ENCODE measurements at regions not wholly inside any gene's neighbourhood (a gene's known extent, or its start where the extent isn't known, plus 50 kb on each side); places are given as distances from the start of the nearest gene placed in this dataset.

GRCh38 chr12:107845980-107846659, 71.6 kb downstream of the ASCL4 start:
- no peak overlapping the region for H3K4me3 ChIP-seq
- H3K9me3 ChIP-seq (ENCODE audit: low read depth): no peaks in the 10 kb centered on the region
- no peak for TF ChIP-seq EZH2phosphoT487 (IDR thresholded peaks at IDR 0.05; ENCODE audit: insufficient read depth, low read depth)
- TF ChIP-seq EZH2 (IDR thresholded peaks at IDR 0.05; ENCODE audit: insufficient read depth, poor library complexity, severe bottlenecking): no peak
- no peaks in the 10 kb centered on the region for H3K36me3 ChIP-seq (ENCODE audit: low read depth)
- no peaks in the 10 kb centered on the region for H4K20me1 ChIP-seq (ENCODE audit: insufficient read depth)
- H3F3A ChIP-seq (ENCODE audit: insufficient read depth): peaks cover 4% of the 10 kb centered on the region; the same call in 1 of the 2 replicates
- H3K9me2 ChIP-seq (ENCODE audit: insufficient read depth): no peaks in the 10 kb centered on the region
- DNase-seq: peak; percentile 34
- H3K79me2 ChIP-seq (ENCODE audit: insufficient read depth): no peaks in the 10 kb centered on the region
- in situ Hi-C loops (cut with MboI): no loop called here
- no peak overlapping the region for H3K9ac ChIP-seq
- no peak overlapping the region for H3K4me2 ChIP-seq (ENCODE audit: unreplicated experiment)
- no peaks in the 10 kb centered on the region for H3K4me1 ChIP-seq (ENCODE audit: insufficient read depth)
- H3K27me3 ChIP-seq (replicated peaks; ENCODE audit: insufficient read depth): peaks cover 33% of the 10 kb centered on the region
- WGBS, 2 experiments (ENCODE audit: low coverage in 1 of 2, low lambda C conversion rate in 2 of 2, missing lambda C conversion rate in 2 of 2): 49 to 52% methylated on average over 17 of the region's 17 CpGs
- H2AFZ ChIP-seq: no peak overlapping the region
- no peak overlapping the region for H3K27ac ChIP-seq

GRCh38 chr12:107847430-107847829, 72.9 kb downstream of the ASCL4 start:
- Histone ChIP-seq H3K27ac (no peak overlapping the region), H3K4me1 (ENCODE audit: insufficient read depth) (no peaks in the 10 kb centered on the region), H3K9me2 (ENCODE audit: insufficient read depth) (no peaks in the 10 kb centered on the region), H2AFZ (no peak overlapping the region), H3K9ac (no peak overlapping the region), H3F3A (ENCODE audit: insufficient read depth) (peaks cover 4% of the 10 kb centered on the region; the same call in 1 of the 2 replicates), H3K4me3 (no peak overlapping the region), H3K4me2 (ENCODE audit: unreplicated experiment) (no peak overlapping the region), H3K9me3 (ENCODE audit: low read depth) (no peaks in the 10 kb centered on the region), H4K20me1 (ENCODE audit: insufficient read depth) (no peaks in the 10 kb centered on the region), H3K36me3 (ENCODE audit: low read depth) (no peaks in the 10 kb centered on the region), H3K79me2 (ENCODE audit: insufficient read depth) (no peaks in the 10 kb centered on the region), H3K27me3 (replicated peaks; ENCODE audit: insufficient read depth) (peaks cover 33% of the 10 kb centered on the region)
- TF ChIP-seq EZH2phosphoT487 (IDR thresholded peaks at IDR 0.05; ENCODE audit: insufficient read depth, low read depth): no peak
- TF ChIP-seq EZH2 (IDR thresholded peaks at IDR 0.05; ENCODE audit: insufficient read depth, poor library complexity, severe bottlenecking): no peak
- in situ Hi-C loops (cut with MboI): no loop called here
- peak; percentile 15 for DNase-seq
- WGBS, 2 experiments (ENCODE audit: low coverage in 1 of 2, low lambda C conversion rate in 2 of 2, missing lambda C conversion rate in 2 of 2): 75 to 85% methylated on average over 1 of the region's 1 CpG

- H3K27ac ChIP-seq: no peak overlapping the region
- H3K36me3 ChIP-seq (ENCODE audit: low read depth): no peaks in the 10 kb centered on the region
- H3K9ac ChIP-seq: no peak overlapping the region
- H3K4me3 ChIP-seq: no peak overlapping the region
- no peak for TF ChIP-seq EZH2 (IDR thresholded peaks at IDR 0.05; ENCODE audit: insufficient read depth, poor library complexity, severe bottlenecking)
- H3K27me3 ChIP-seq (replicated peaks; ENCODE audit: insufficient read depth): peaks cover 29% of the 10 kb centered on the region
- WGBS, 2 experiments (ENCODE audit: low coverage in 1 of 2, low lambda C conversion rate in 2 of 2, missing lambda C conversion rate in 2 of 2): 18 to 24% methylated on average over 3 of the region's 3 CpGs
- H3K4me2 ChIP-seq (ENCODE audit: unreplicated experiment): no peak overlapping the region
- in situ Hi-C loops (cut with MboI): no loop called here
- H4K20me1 ChIP-seq (ENCODE audit: insufficient read depth): no peaks in the 10 kb centered on the region
- H3F3A ChIP-seq (ENCODE audit: insufficient read depth): peaks cover 4% of the 10 kb centered on the region; the same call in 1 of the 2 replicates
- H3K79me2 ChIP-seq (ENCODE audit: insufficient read depth): no peaks in the 10 kb centered on the region
- H3K9me2 ChIP-seq (ENCODE audit: insufficient read depth): no peaks in the 10 kb centered on the region
- no peaks in the 10 kb centered on the region for H3K4me1 ChIP-seq (ENCODE audit: insufficient read depth)
- no peak overlapping the region for H2AFZ ChIP-seq
- no peaks in the 10 kb centered on the region for H3K9me3 ChIP-seq (ENCODE audit: low read depth)
- DNase-seq: no peak
Observed at GRCh38 chr12:107847830-107848229, 73.3 kb downstream of the ASCL4 start.

GRCh38 chr12:107853479-107853878, 79.0 kb downstream of the ASCL4 start:
- H3K4me1 ChIP-seq (ENCODE audit: insufficient read depth): no peaks in the 10 kb centered on the region
- no peak overlapping the region for H3K4me2 ChIP-seq (ENCODE audit: unreplicated experiment)
- H3K9me3 ChIP-seq (ENCODE audit: low read depth): no peaks in the 10 kb centered on the region
- no peak overlapping the region for H3K9ac ChIP-seq
- no peaks in the 10 kb centered on the region for H3K9me2 ChIP-seq (ENCODE audit: insufficient read depth)
- TF ChIP-seq EZH2phosphoT487 (IDR thresholded peaks at IDR 0.05; ENCODE audit: insufficient read depth, low read depth): no peak
- no peak for TF ChIP-seq EZH2 (IDR thresholded peaks at IDR 0.05; ENCODE audit: insufficient read depth, poor library complexity, severe bottlenecking)
- WGBS, 2 experiments (ENCODE audit: low coverage in 1 of 2, low lambda C conversion rate in 2 of 2, missing lambda C conversion rate in 2 of 2): 26 to 30% methylated on average over 3 of the region's 3 CpGs
- H2AFZ ChIP-seq: no peak overlapping the region
- no peak for DNase-seq
- H3F3A ChIP-seq (ENCODE audit: insufficient read depth): no peaks in the 10 kb centered on the region
- H3K27ac ChIP-seq: no peak overlapping the region
- in situ Hi-C loops (cut with MboI): no loop called here
- no peaks in the 10 kb centered on the region for H3K36me3 ChIP-seq (ENCODE audit: low read depth)
- H4K20me1 ChIP-seq (ENCODE audit: insufficient read depth): no peaks in the 10 kb centered on the region
- peaks cover 18% of the 10 kb centered on the region for H3K27me3 ChIP-seq (replicated peaks; ENCODE audit: insufficient read depth)
- H3K79me2 ChIP-seq (ENCODE audit: insufficient read depth): no peaks in the 10 kb centered on the region
- no peak overlapping the region for H3K4me3 ChIP-seq

All from GM23248 (cell line).